ENCODE measurements at regions not wholly inside any gene's neighbourhood (a gene's known extent, or its start where the extent isn't known, plus 50 kb on each side); places are given as distances from the start of the nearest gene placed in this dataset.

DNA sequence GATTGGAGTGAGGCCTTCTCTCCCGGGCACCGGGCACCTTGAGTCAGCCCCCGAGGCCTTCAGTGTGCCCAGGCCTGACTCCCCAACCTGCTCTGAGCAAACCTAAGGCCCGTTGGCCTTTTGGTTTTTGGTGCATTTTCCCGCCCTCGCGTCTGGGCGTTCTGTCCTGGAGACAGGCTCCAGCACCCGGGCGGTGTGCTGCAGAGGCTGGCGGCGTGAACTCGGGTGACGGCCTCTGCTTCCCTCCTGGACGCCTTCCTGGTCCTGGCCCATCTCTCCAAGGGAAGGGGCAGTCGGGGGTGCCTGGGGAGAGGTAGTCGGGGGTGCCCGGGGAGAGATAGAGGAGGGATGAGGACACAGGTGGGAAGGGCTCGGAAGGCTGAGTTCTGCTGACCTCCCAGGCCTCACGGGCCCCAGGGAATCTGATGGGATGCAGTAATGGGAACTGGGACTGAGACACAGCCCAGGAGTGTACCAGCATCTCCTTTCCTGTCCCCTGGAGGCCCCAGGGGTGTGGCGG, 1326.4 kb downstream of the BRD1 start (continued):
- TF ChIP-seq ZNF462 (CRISPR knock-in tag; IDR thresholded peaks at IDR 0.05) (no peak), CTCF (conservative IDR thresholded peaks at IDR 0.05; ENCODE audit: low read depth in 2 of 2) (no peak), STAT1 (IDR thresholded peaks at IDR 0.05; ENCODE audit: unreplicated experiment) (no peak)

DNA sequence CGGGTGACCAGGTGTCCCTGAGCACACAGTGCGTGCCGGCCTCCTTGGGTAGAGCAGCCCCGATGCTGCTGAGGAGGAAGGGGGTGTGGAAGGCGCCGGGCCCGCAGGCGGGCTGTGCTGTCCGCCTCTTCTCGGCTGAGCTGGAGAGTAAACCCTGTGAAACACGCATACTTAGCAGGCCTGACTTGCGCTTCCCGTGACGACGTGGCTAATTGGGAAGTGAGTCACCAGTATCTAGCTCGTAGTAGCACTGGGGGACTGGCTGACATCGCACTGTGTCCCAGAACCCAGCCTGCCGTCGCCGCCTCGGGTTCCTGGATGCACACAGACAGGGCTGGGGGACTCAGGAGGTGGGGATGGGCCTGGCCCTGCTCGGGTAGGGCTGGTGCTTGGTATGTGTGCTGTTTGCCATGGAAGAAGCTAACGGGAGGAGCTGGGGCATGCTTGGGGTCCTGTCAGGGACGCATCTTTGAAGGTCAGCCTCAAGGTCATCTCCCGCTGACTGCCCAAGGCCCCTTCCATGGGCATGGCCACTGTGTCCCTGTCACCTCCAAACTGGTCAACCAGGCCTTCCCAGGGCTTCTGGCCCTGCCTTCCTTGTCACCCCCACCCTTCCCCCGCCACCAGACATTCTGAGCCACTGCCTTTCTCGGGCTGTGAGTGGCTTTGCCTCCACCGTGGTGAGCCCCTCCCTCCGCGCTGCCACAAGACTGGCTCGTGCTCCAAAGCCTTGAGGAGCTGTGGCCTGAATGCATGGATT, 1327.0 kb downstream of the BRD1 start:
- DNase-seq (ENCODE audit: low spot score) = no peak
- no peaks in the 10 kb centered on the region for H3F3A ChIP-seq (replicated peaks; ENCODE audit: low read depth)
- Mint-ChIP-seq H3K27me3 (ENCODE audit: insufficient read depth, low read depth, poor library complexity) (peaks cover 8% of the 10 kb centered on the region), H3K27ac (peak overlapping the region; percentile 48; the same call in 1 of the 2 replicates), H3K4me3 (no peak overlapping the region), H3K4me1 (peaks cover 39% of the 10 kb centered on the region), H3K9me3 (no peaks in the 10 kb centered on the region), H3K36me3 (ENCODE audit: low read depth) (no peaks in the 10 kb centered on the region; the same call in 2 of the 3 replicates)
- no peaks in the 10 kb centered on the region for H3K36me3 ChIP-seq (ENCODE audit: insufficient read depth)
- no peaks in the 10 kb centered on the region for H3K79me2 ChIP-seq (replicated peaks; ENCODE audit: insufficient read depth)
- H2AFZ ChIP-seq = no peak overlapping the region
- H3K27me3 ChIP-seq (ENCODE audit: insufficient read depth) = no peaks in the 10 kb centered on the region
- no peak overlapping the region for H3K4me3 ChIP-seq
- H3K9me2 ChIP-seq (ENCODE audit: insufficient read depth) = no peaks in the 10 kb centered on the region
- H3K27ac ChIP-seq (ENCODE audit: low read depth) = no peak overlapping the region
- no peak for ATAC-seq
- H3K4me2 ChIP-seq = no peak overlapping the region
- H4K20me1 ChIP-seq (replicated peaks; ENCODE audit: insufficient read depth) = no peaks in the 10 kb centered on the region
- no peaks in the 10 kb centered on the region; the same call in 1 of the 2 replicates for H3K4me1 ChIP-seq (ENCODE audit: insufficient read depth)
- TF ChIP-seq NANOG (IDR thresholded peaks at IDR 0.05; ENCODE audit: borderline replicate concordance) (no peak), STAT1 (IDR thresholded peaks at IDR 0.05; ENCODE audit: unreplicated experiment) (no peak), CTCF (conservative IDR thresholded peaks at IDR 0.05; ENCODE audit: low read depth in 2 of 2) (no peak), REST (IDR thresholded peaks at IDR 0.05; ENCODE audit: unreplicated experiment) (no peak), ETS1 (IDR thresholded peaks at IDR 0.05) (no peak), ZNF331 (CRISPR knock-in tag; IDR thresholded peaks at IDR 0.05; ENCODE audit: low read depth) (no peak), ZNF114 (CRISPR knock-in tag; IDR thresholded peaks at IDR 0.05) (no peak)

Data from GM23338 (cell line).